ENCODE measurements at regions not wholly inside any gene's neighbourhood (a gene's known extent, or its start where the extent isn't known, plus 50 kb on each side); places are given as distances from the start of the nearest gene placed in this dataset.
"Not testable (repeated sequence)": the region's sequence is repeated elsewhere in the genome, so short reads cannot be mapped to it uniquely, and the experiment has no call there.

DNA sequence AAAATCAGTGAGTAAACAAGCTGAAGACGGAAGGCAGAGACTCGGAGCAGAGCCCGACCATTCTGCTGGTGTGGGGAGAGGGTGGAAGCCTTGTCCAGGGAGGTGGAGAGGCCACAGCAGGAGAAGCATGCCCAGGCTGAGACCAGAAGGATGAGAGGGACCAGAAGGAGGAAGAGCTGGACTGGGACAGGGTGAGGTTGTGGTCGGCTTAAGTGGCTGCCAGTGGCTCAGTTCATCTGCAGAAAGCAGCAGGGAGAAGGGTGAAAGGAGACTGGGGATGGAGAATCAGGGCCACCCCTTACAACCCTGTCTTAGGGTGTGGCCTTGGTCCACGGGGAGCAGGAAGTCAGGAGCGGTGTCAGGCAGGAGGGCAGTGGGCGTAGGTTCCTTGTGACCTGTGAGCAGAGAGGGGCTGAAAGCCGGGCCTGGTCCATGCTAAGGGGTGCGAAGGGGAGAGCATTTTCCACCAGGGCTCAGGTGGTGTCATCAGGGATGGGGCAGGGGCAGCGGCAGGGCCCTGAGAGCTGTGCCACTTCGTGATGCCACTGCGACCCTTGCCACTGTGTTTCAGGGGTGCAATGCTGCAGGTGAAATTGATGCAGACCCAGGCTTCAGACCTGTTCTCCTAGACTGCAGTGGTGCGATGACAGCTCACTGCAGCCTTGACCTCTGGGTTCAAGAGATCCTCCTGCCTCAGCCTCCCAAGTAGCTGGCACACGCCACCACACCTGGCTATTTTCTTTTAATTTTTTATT lies 81.1 kb downstream of the TTLL2 start:
- DNase-seq (ENCODE audit: low spot score in 2 of 2) (no peak), ATAC-seq (no peak)
- H3K9me3 Mint-ChIP-seq = no peaks in the 10 kb centered on the region
- H3K27ac Mint-ChIP-seq = no peak overlapping the region
- no peaks in the 10 kb centered on the region for H3K36me3 Mint-ChIP-seq

DNA sequence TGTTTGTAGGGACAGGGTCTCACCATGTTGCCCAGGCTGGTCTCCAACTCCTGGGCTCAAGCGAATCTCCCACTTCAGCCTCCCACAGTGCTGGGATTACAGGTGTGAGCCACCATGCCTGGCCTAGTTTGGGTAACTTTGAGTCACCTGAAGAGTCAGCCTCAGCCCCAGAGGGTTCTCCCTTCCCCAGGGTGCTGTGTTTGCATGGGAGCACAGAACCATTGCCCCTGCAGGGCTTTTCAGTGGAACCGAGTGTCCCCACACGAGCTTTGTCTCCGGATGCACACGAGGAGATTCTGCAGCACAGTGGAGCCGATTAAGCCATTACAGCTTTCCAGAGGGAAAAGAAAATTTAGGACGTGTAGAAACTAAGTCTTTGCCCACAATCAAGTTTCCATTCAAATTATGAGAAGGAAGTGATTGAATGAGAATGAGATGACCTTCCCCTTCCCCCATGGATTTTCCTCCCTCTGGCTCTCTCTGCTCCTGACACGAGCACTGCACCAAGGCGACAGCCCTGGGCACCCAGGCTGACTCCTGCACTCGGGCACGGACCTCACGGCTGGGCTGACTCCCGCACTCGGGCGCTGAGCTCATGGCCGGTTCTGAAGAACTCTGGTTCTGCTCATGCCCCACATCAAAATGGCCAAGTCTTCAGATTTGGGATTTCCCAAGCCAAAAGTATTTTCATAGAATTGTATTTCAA lies 81.8 kb downstream of the TTLL2 start:
- H3K9me3 Mint-ChIP-seq; H3K36me3 Mint-ChIP-seq; H3K27ac Mint-ChIP-seq; ATAC-seq; DNase-seq (ENCODE audit: low spot score in 2 of 2): not testable (repeated sequence)

GRCh38 chr6:167407239-167408064 lies 82.6 kb downstream of the TTLL2 start:
- ATAC-seq (no peak), DNase-seq (ENCODE audit: low spot score in 2 of 2) (no peak)
- H3K36me3 Mint-ChIP-seq = no peaks in the 10 kb centered on the region
- no peak overlapping the region for H3K27ac Mint-ChIP-seq
- no peaks in the 10 kb centered on the region for H3K9me3 Mint-ChIP-seq

- H3K9me3 Mint-ChIP-seq = no peaks in the 10 kb centered on the region
- H3K27ac Mint-ChIP-seq = no peak overlapping the region
- no peaks in the 10 kb centered on the region for H3K36me3 Mint-ChIP-seq
- DNase-seq (ENCODE audit: low spot score in 2 of 2) (no peak), ATAC-seq (no peak)
Measured at GRCh38 chr6:167408235-167408869, 83.5 kb downstream of the TTLL2 start.

DNA sequence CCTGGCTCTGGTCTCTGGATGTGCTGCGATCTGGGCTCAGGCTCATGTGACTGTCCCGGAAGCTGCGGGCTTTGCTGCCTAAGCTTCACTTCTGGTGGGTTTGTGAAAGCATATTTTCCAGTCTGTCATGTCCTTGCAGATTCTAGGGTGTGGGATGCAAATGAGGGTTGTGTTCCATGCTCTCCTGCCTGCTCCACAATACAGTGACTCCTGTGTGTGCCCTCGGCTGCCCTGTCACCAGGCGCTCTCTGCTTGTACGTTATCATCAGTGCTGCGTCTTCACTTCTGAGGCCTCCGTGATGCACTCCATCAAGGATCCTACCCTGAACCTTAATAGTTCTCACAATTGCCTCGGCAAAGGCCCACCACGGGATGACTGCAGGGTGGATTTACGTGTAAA lies 84.2 kb downstream of the TTLL2 start:
- no peaks in the 10 kb centered on the region for H3K9me3 Mint-ChIP-seq
- no peak for ATAC-seq
- no peak for DNase-seq (ENCODE audit: low spot score in 2 of 2)
- H3K36me3 Mint-ChIP-seq = no peaks in the 10 kb centered on the region
- H3K27ac Mint-ChIP-seq = no peak overlapping the region

GRCh38 chr6:167409694-167410093 lies 84.8 kb downstream of the TTLL2 start:
- no peaks in the 10 kb centered on the region for H3K9me3 Mint-ChIP-seq
- no peaks in the 10 kb centered on the region for H3K36me3 Mint-ChIP-seq
- no peak for DNase-seq (ENCODE audit: low spot score in 2 of 2)
- H3K27ac Mint-ChIP-seq = no peak overlapping the region
- ATAC-seq = no peak

DNA sequence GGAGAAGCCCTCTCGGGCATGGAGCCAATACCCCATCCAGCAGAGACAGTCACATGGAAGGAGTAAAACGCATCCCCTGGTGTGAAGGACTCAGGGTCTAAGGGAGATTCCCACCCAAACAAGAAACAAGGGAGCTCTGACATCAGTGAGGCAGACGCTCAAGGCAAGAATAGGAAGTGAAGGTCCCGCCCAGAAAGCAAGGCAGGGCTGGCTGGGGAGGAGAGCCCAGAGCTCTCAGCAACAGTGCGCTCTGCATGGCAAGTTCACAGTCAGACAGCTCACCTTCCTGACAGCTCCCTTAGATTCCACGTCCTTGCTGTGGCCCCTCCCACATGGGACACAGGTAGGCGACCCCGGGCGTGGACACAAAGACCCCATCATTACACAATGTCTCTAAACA lies 85.6 kb downstream of the TTLL2 start:
- Mint-ChIP-seq H3K9me3 (no peaks in the 10 kb centered on the region), H3K36me3 (no peaks in the 10 kb centered on the region)
- no peak for ATAC-seq

DNA sequence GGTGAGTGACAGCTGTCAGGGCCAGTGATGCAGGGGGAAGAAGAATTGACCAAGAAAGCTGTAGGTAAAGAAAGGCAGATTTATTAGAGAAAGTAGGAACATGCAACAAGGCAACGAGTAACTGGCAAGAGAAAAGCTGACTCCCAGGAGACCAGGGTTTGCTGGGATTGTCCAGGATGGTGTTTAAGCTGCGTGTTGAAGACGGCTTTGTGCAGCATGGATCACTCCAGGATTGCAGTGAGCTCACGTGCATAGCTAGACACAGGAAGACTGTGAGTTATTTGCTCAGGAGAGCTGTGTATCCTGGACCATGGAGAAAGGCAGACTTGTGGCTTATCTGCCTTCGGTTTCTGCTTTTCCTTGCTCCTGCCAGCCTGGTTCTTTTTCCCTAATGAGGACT lies 87.6 kb downstream of the TTLL2 start:
- no peaks in the 10 kb centered on the region for H3K36me3 Mint-ChIP-seq
- no peak for DNase-seq (ENCODE audit: low spot score in 2 of 2)
- ATAC-seq = no peak
- H3K27ac Mint-ChIP-seq = no peak overlapping the region
- H3K9me3 Mint-ChIP-seq = no peaks in the 10 kb centered on the region

More for the DNA sequence above, 85.6 kb downstream of the TTLL2 start:
- no peak for DNase-seq (ENCODE audit: low spot score in 2 of 2)
- no peak overlapping the region for H3K27ac Mint-ChIP-seq

DNA sequence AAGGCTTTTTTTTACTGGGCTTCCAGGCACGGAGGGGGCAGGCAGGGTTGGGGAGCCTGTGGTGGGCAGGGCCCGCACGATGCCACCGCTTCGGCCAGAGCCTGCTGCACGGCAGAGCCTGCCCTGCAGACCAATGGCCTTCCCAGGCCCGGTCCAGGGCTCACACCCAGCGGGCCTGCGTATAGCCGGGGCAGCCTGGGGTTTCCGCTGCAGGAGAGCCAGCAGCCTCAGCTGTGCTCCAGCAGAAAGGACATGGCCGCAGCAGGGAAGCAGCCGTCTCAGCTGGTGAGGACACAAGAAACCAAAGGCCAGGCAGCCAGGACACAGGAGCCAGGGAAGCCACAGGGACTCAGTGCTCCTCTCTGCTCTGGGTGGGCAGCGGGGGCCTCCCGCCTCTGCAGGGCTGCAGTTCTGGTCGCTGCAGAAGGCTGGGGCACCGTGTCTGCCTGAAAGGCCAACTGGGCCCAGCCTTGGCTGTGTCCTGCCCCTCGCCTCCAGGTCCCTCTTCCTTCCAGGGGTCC lies 90.6 kb downstream of the TTLL2 start:
- H3K27ac Mint-ChIP-seq = no peak overlapping the region
- DNase-seq (ENCODE audit: low spot score in 2 of 2) (no peak), ATAC-seq (no peak)
- no peaks in the 10 kb centered on the region for H3K36me3 Mint-ChIP-seq
- no peaks in the 10 kb centered on the region for H3K9me3 Mint-ChIP-seq

- no peak for ATAC-seq
- H3K27ac Mint-ChIP-seq = no peak overlapping the region
- no peaks in the 10 kb centered on the region for H3K9me3 Mint-ChIP-seq
- no peaks in the 10 kb centered on the region for H3K36me3 Mint-ChIP-seq
- no peak for DNase-seq (ENCODE audit: low spot score in 2 of 2)
Measured at GRCh38 chr6:167416676-167417430, 92.0 kb downstream of the TTLL2 start.

GRCh38 chr6:167420177-167420576 lies 95.3 kb downstream of the TTLL2 start:
- H3K36me3 Mint-ChIP-seq = no peaks in the 10 kb centered on the region
- H3K9me3 Mint-ChIP-seq = no peaks in the 10 kb centered on the region
- H3K27ac Mint-ChIP-seq = no peak overlapping the region
- ATAC-seq (no peak), DNase-seq (ENCODE audit: low spot score in 2 of 2) (no peak)

DNA sequence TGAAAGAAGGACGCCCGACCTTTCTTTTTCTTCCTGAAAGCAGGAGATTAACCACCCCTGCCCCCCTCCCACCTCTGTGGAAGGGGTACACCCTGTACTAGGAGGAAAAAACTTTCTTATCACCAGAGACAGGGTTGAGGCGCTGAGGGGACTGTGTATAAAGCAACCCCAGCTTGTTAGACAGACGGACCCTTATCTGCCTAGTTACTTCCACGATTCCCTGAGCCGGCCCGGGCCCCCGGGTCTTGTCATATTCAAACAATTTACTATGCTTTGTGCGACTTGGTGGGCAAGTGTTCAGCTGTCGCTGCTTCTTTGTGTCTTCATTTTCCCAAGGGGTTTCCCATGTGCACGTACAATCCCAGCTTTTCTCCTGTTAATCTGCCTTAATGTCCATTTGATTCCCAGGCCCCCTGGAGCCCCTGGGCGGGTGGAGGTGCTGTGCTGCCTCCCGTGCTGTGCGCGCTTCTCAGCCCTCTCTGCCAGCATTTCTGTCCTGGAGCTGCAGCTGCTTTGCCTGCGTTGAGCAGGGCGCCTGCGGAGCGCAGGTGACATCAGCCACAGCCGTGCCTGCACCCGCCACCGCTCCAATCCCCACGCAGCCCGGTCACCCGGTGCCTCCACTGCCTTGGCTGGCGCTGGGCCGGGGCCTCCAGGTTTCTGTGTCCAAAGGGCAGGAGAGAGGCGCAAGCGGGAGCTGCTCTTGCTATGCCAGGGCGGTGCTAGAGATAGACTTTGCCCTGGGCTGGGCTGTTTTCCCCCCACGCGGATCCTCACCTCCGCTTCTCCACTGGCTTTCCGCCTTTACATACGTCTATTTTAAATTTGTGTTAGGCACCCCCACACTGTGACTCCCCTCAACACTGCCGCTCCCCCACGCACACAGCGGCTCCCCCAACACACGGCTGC lies 96.2 kb downstream of the TTLL2 start:
- Mint-ChIP-seq H3K36me3 (no peaks in the 10 kb centered on the region), H3K9me3 (no peaks in the 10 kb centered on the region), H3K27ac (no peak overlapping the region)
- no peak for DNase-seq (ENCODE audit: low spot score in 2 of 2)
- no peak for ATAC-seq

DNA sequence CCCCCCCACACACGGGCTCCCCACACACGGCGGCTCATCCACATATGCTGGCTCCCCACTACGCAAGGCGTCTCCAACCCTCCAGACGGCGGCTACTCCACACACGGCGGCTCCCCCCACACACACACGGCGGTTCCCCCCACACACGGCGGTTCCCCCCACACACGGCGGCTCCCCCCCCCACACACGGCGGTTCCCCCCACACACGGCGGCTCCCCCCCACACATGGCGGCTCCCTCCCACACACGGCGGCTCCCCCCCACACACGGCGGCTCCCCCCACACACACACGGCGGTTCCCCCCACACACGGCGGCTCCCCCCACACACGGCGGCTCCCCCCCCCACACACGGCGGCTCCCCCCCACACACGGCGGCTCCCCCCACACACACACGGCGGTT lies 97.1 kb downstream of the TTLL2 start:
- H3K36me3 Mint-ChIP-seq; DNase-seq (ENCODE audit: low spot score in 2 of 2); H3K9me3 Mint-ChIP-seq; ATAC-seq; H3K27ac Mint-ChIP-seq: not testable (repeated sequence)

GRCh38 chr6:167422934-167423333 lies 98.0 kb downstream of the TTLL2 start:
- DNase-seq (ENCODE audit: low spot score in 2 of 2) (no peak), ATAC-seq (no peak)
- Mint-ChIP-seq H3K27ac (no peak overlapping the region), H3K36me3 (no peaks in the 10 kb centered on the region), H3K9me3 (no peaks in the 10 kb centered on the region)

DNA sequence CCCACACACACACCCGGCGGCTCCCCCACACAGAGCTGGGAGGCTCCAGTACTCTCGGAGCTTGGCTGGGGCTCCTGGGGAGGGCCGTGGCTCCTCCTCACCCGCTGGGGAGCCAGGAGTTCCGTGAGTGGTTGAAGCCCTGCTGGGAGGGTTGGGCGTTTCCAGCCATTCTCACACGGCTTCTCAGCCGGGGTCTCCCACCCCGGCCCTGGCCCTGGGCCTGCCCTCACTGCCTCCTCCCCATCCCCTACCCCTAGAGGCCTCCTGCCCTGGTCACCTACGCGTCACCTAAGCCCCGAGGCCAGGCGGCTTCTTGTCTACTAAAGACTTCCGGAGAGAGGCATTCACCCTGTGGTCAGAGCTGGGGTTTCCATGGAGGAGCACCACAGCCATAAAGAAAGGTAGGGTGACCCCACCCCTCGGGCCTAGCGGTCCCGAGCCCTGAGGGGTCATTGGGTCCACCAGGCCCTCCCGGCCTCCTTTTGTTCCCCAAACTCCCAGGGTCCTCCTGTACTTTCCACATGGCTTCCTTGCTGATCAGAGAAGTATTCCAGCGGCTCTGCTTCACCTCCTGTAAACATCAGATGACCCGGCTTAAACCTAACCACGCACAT lies 99.3 kb downstream of the TTLL2 start:
- H3K27ac Mint-ChIP-seq = no peak overlapping the region
- peaks cover 0 to 2% of the 10 kb centered on the region in 2 donors for H3K36me3 Mint-ChIP-seq
- no peak for DNase-seq (ENCODE audit: low spot score in 2 of 2)
- no peak for ATAC-seq
- H3K9me3 Mint-ChIP-seq = no peaks in the 10 kb centered on the region

All from activated naive CD4-positive, alpha-beta T cell treated with anti-CD3 and anti-CD28 coated beads, Interleukin-2, amount 50 U/mL, for 72 hours (primary cell).